ENCODE measurements at regions not wholly inside any gene's neighbourhood (a gene's known extent, or its start where the extent isn't known, plus 50 kb on each side); places are given as distances from the start of the nearest gene placed in this dataset.

DNA sequence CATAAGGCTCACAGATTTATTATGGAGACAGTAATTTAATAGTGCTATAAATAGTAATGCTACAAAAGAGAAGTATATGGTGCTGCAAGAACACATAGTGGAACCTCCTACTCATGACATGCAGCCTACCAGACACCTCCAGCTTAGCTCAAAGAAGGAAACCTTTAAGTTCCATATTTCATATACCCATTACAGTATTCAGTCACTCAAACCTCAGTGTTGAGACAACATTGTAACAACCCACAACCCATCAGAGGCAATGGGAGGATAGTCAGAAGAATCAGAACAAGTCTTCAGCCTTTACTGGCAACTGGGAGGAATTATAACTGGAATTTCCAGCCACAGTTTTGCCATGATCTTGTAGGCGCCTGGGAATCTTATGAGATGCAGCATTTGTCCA lies 186.3 kb upstream of the VSTM2A start:
- no peaks in the 10 kb centered on the region for H3K27me3 Mint-ChIP-seq (ENCODE audit: low read depth)
- H3K36me3 Mint-ChIP-seq, result no peaks in the 10 kb centered on the region
- H3K4me3 Mint-ChIP-seq, result no peak overlapping the region
- no peak overlapping the region for H3K27ac Mint-ChIP-seq
- CTCF ChIA-PET, result no interaction called here
- ATAC-seq, result no peak
- H3K9me3 Mint-ChIP-seq, result peaks cover 3% of the 10 kb centered on the region; the same call in 1 of the 2 replicates
- TF ChIP-seq, protein P1, sequence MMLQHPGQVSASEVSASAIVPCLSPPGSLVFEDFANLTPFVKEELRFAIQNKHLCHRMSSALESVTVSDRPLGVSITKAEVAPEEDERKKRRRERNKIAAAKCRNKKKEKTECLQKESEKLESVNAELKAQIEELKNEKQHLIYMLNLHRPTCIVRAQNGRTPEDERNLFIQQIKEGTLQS (CRISPR knock-in tag; conservative IDR thresholded peaks at IDR 0.05), result no peak
- TF ChIP-seq GABPB1 (CRISPR knock-in tag; IDR thresholded peaks at IDR 0.05) (no peak), HMGA2 (CRISPR knock-in tag; IDR thresholded peaks at IDR 0.05) (no peak), ZNF138 (CRISPR knock-in tag; conservative IDR thresholded peaks at IDR 0.05) (no peak), TCF7 (CRISPR knock-in tag; IDR thresholded peaks at IDR 0.05; ENCODE audit: low read depth) (no peak), OVOL2 (CRISPR knock-in tag; IDR thresholded peaks at IDR 0.05; ENCODE audit: borderline replicate concordance) (no peak), RELA (CRISPR knock-in tag; IDR thresholded peaks at IDR 0.05; ENCODE audit: borderline replicate concordance) (no peak), JUN (CRISPR knock-in tag; IDR thresholded peaks at IDR 0.05) (no peak), ZNF317 (CRISPR knock-in tag; IDR thresholded peaks at IDR 0.05; ENCODE audit: borderline replicate concordance, low read depth) (no peak)
- TF ChIP-seq, protein P2, sequence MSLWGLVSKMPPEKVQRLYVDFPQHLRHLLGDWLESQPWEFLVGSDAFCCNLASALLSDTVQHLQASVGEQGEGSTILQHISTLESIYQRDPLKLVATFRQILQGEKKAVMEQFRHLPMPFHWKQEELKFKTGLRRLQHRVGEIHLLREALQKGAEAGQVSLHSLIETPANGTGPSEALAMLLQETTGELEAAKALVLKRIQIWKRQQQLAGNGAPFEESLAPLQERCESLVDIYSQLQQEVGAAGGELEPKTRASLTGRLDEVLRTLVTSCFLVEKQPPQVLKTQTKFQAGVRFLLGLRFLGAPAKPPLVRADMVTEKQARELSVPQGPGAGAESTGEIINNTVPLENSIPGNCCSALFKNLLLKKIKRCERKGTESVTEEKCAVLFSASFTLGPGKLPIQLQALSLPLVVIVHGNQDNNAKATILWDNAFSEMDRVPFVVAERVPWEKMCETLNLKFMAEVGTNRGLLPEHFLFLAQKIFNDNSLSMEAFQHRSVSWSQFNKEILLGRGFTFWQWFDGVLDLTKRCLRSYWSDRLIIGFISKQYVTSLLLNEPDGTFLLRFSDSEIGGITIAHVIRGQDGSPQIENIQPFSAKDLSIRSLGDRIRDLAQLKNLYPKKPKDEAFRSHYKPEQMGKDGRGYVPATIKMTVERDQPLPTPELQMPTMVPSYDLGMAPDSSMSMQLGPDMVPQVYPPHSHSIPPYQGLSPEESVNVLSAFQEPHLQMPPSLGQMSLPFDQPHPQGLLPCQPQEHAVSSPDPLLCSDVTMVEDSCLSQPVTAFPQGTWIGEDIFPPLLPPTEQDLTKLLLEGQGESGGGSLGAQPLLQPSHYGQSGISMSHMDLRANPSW (CRISPR knock-in tag; conservative IDR thresholded peaks at IDR 0.05; ENCODE audit: low read depth), result no peak
- TF ChIP-seq, protein P3, sequence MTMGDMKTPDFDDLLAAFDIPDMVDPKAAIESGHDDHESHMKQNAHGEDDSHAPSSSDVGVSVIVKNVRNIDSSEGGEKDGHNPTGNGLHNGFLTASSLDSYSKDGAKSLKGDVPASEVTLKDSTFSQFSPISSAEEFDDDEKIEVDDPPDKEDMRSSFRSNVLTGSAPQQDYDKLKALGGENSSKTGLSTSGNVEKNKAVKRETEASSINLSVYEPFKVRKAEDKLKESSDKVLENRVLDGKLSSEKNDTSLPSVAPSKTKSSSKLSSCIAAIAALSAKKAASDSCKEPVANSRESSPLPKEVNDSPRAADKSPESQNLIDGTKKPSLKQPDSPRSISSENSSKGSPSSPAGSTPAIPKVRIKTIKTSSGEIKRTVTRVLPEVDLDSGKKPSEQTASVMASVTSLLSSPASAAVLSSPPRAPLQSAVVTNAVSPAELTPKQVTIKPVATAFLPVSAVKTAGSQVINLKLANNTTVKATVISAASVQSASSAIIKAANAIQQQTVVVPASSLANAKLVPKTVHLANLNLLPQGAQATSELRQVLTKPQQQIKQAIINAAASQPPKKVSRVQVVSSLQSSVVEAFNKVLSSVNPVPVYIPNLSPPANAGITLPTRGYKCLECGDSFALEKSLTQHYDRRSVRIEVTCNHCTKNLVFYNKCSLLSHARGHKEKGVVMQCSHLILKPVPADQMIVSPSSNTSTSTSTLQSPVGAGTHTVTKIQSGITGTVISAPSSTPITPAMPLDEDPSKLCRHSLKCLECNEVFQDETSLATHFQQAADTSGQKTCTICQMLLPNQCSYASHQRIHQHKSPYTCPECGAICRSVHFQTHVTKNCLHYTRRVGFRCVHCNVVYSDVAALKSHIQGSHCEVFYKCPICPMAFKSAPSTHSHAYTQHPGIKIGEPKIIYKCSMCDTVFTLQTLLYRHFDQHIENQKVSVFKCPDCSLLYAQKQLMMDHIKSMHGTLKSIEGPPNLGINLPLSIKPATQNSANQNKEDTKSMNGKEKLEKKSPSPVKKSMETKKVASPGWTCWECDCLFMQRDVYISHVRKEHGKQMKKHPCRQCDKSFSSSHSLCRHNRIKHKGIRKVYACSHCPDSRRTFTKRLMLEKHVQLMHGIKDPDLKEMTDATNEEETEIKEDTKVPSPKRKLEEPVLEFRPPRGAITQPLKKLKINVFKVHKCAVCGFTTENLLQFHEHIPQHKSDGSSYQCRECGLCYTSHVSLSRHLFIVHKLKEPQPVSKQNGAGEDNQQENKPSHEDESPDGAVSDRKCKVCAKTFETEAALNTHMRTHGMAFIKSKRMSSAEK (CRISPR knock-in tag; IDR thresholded peaks at IDR 0.05; ENCODE audit: borderline replicate concordance), result no peak
- TF ChIP-seq, protein P4, sequence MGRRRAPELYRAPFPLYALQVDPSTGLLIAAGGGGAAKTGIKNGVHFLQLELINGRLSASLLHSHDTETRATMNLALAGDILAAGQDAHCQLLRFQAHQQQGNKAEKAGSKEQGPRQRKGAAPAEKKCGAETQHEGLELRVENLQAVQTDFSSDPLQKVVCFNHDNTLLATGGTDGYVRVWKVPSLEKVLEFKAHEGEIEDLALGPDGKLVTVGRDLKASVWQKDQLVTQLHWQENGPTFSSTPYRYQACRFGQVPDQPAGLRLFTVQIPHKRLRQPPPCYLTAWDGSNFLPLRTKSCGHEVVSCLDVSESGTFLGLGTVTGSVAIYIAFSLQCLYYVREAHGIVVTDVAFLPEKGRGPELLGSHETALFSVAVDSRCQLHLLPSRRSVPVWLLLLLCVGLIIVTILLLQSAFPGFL (CRISPR knock-in tag; IDR thresholded peaks at IDR 0.05; ENCODE audit: borderline replicate concordance), result no peak
- TF ChIP-seq, protein P5, sequence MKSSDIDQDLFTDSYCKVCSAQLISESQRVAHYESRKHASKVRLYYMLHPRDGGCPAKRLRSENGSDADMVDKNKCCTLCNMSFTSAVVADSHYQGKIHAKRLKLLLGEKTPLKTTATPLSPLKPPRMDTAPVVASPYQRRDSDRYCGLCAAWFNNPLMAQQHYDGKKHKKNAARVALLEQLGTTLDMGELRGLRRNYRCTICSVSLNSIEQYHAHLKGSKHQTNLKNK (CRISPR knock-in tag; IDR thresholded peaks at IDR 0.05), result no peak
- peaks cover 7% of the 10 kb centered on the region; the same call in 1 of the 2 replicates for H3K4me1 Mint-ChIP-seq
- no peak for DNase-seq (ENCODE audit: low spot score)
- POLR2A ChIA-PET, result interaction anchor here (0.5 kb wide), 1 partner anchor 251 kb away, joined by 3 read pairs; no protein-coding TSS in a partner anchor

DNA sequence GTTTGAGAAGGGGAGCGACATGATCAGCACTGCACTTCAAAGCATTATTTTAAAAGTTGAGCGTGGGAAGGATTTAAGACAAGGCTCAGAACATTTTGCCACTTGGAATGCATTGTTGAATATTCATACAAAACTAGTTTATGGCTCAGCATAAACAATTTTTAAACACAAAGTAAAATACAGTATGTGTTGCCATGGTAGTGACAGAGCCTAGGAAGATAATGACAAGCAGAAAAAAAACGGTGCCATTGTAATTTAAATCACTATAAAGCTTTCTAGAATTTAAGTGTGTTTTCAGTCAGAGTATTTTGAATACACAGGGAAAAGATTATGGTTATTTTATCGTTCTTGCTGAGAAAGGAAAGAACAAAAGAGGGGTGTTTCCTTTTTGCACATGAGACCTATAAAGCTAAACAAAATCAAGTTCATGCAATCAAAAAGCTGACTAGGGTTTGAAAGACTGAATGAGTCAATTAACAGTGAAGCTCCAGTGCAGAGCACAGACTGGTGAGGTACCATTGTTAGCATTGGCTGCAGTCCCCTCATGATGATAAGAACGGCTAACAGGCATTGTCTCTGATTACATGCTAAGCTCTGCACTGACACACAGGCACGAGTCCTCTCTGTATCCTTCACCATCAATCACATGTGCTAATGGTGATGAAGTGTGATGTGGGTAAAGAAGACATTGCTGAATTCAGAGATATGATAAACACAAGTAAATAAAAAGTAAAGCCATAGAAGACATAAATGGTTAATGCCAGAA lies 181.9 kb upstream of the VSTM2A start:
- H3K27ac Mint-ChIP-seq, result no peak overlapping the region
- H3K4me1 Mint-ChIP-seq, result peaks cover 4% of the 10 kb centered on the region; the same call in 1 of the 2 replicates
- peaks cover 3% of the 10 kb centered on the region; the same call in 1 of the 2 replicates for H3K9me3 Mint-ChIP-seq
- no peaks in the 10 kb centered on the region; the same call in 1 of the 2 replicates for H3K27me3 Mint-ChIP-seq (ENCODE audit: low read depth)
- H3K36me3 Mint-ChIP-seq, result no peaks in the 10 kb centered on the region
- POLR2A ChIA-PET, result no interaction called here
- CTCF ChIA-PET, result no interaction called here
- ATAC-seq, result no peak
- H3K4me3 Mint-ChIP-seq, result no peak overlapping the region
- DNase-seq (ENCODE audit: low spot score), result no peak
- TF ChIP-seq, protein P6, sequence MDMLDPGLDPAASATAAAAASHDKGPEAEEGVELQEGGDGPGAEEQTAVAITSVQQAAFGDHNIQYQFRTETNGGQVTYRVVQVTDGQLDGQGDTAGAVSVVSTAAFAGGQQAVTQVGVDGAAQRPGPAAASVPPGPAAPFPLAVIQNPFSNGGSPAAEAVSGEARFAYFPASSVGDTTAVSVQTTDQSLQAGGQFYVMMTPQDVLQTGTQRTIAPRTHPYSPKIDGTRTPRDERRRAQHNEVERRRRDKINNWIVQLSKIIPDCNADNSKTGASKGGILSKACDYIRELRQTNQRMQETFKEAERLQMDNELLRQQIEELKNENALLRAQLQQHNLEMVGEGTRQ (CRISPR knock-in tag; IDR thresholded peaks at IDR 0.05), result no peak
- TF ChIP-seq ZNF219 (CRISPR knock-in tag; IDR thresholded peaks at IDR 0.05; ENCODE audit: borderline replicate concordance) (no peak), NR2C2 (CRISPR knock-in tag; IDR thresholded peaks at IDR 0.05) (no peak), ATF1 (CRISPR knock-in tag; IDR thresholded peaks at IDR 0.05) (no peak)
- TF ChIP-seq, protein P7, sequence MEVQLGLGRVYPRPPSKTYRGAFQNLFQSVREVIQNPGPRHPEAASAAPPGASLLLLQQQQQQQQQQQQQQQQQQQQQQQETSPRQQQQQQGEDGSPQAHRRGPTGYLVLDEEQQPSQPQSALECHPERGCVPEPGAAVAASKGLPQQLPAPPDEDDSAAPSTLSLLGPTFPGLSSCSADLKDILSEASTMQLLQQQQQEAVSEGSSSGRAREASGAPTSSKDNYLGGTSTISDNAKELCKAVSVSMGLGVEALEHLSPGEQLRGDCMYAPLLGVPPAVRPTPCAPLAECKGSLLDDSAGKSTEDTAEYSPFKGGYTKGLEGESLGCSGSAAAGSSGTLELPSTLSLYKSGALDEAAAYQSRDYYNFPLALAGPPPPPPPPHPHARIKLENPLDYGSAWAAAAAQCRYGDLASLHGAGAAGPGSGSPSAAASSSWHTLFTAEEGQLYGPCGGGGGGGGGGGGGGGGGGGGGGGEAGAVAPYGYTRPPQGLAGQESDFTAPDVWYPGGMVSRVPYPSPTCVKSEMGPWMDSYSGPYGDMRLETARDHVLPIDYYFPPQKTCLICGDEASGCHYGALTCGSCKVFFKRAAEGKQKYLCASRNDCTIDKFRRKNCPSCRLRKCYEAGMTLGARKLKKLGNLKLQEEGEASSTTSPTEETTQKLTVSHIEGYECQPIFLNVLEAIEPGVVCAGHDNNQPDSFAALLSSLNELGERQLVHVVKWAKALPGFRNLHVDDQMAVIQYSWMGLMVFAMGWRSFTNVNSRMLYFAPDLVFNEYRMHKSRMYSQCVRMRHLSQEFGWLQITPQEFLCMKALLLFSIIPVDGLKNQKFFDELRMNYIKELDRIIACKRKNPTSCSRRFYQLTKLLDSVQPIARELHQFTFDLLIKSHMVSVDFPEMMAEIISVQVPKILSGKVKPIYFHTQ (CRISPR knock-in tag; IDR thresholded peaks at IDR 0.05), result no peak
- TF ChIP-seq, protein P4 (CRISPR knock-in tag; IDR thresholded peaks at IDR 0.05; ENCODE audit: borderline replicate concordance), result no peak

All from WTC11 (cell line).